ENCODE measurements at regions not wholly inside any gene's neighbourhood (a gene's known extent, or its start where the extent isn't known, plus 50 kb on each side); places are given as distances from the start of the nearest gene placed in this dataset.

DNA sequence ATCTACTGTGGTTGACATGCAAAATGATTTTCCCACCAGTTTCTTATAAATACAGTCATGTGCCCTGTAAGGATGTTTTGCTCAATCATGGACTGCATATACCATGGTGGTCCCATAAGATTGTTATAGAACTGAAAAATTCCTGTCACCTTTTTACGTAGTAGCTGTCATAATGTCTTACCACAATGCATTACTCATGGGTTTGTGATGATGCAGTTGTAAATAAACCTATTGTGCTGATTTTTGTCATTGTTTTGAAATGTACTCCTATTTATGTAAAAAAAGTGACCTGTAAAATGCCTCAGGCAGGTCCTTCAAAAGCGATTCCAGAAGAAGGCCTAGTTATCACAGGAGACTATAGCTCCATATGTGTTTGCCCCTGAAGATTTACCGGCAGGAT lies 695.4 kb upstream of the KIF2B start:
- ATAC-seq (no peak), DNase-seq (no peak)
- Histone ChIP-seq H3K27me3 (no peaks in the 10 kb centered on the region), H3K4me3 (no peak overlapping the region), H3K27ac (no peak overlapping the region), H3K4me1 (no peaks in the 10 kb centered on the region), H3K9me3 (no peaks in the 10 kb centered on the region), H3K36me3 (replicated peaks in 1 of 2; ENCODE audit: insufficient read depth in 1 of 2, low read depth in 2 of 2) (no peaks in the 10 kb centered on the region)
- intact Hi-C loops (cut with DNase I), result no loop called here
- TF ChIP-seq POLR2A (IDR thresholded peaks at IDR 0.05), result no peak
- TF ChIP-seq, protein P1, sequence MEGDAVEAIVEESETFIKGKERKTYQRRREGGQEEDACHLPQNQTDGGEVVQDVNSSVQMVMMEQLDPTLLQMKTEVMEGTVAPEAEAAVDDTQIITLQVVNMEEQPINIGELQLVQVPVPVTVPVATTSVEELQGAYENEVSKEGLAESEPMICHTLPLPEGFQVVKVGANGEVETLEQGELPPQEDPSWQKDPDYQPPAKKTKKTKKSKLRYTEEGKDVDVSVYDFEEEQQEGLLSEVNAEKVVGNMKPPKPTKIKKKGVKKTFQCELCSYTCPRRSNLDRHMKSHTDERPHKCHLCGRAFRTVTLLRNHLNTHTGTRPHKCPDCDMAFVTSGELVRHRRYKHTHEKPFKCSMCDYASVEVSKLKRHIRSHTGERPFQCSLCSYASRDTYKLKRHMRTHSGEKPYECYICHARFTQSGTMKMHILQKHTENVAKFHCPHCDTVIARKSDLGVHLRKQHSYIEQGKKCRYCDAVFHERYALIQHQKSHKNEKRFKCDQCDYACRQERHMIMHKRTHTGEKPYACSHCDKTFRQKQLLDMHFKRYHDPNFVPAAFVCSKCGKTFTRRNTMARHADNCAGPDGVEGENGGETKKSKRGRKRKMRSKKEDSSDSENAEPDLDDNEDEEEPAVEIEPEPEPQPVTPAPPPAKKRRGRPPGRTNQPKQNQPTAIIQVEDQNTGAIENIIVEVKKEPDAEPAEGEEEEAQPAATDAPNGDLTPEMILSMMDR (IDR thresholded peaks at IDR 0.05), result no peak
- WGBS, 2 donors, result 73 to 82% methylated on average over 3 of the region's 3 CpGs

DNA sequence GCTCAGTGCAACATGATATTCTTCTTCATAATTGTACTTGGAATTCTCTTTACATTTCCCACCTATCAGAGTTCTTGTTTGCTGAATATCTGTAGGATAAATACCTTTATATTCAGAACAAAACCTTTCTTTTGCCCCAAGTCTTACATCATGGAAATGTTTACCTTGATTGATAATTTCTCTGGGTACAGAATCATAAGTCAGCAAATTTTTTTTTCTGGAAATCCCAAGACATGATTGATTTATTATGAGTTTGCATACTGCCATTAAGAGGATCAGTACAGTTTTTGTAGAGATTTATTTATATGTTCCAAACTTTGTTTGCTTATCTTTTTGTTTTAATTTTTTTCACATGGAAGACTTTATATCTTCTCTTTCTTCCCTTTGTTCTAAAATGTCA lies 699.8 kb upstream of the KIF2B start:
- Histone ChIP-seq H3K9me3 (no peaks in the 10 kb centered on the region), H3K4me1 (no peaks in the 10 kb centered on the region), H3K27ac (no peak overlapping the region), H3K4me3 (no peak overlapping the region), H3K36me3 (replicated peaks in 1 of 2; ENCODE audit: insufficient read depth in 1 of 2, low read depth in 2 of 2) (no peaks in the 10 kb centered on the region), H3K27me3 (no peaks in the 10 kb centered on the region)
- DNase-seq, result no peak
- TF ChIP-seq, protein P1 (IDR thresholded peaks at IDR 0.05), result no peak
- TF ChIP-seq POLR2A (IDR thresholded peaks at IDR 0.05), result no peak
- no peak for ATAC-seq
- intact Hi-C loops (cut with DNase I), result no loop called here

DNA sequence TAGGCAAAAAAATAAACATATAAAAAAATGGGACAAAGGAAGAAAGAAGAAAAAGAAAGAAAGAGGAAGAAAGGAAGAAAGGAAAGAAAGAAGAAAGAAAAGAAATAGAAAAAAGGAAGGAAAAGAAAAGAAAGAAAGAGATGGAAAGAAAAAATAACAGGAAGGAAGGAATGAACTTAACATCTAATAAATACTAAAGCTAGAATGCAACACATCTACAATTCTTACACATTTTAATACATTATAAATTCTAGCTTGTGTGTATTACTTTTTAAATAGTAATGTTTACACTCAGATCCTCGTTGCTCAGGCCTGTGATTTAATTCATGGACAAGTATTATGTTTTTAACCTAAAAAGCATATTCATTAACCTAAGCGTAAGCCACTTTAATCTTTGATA lies 703.0 kb upstream of the KIF2B start:
- no peaks in the 10 kb centered on the region for H3K27me3 ChIP-seq
- intact Hi-C loops (cut with DNase I), result no loop called here
- H3K4me3 ChIP-seq, result no peak overlapping the region
- no peaks in the 10 kb centered on the region for H3K4me1 ChIP-seq
- no peaks in the 10 kb centered on the region for H3K36me3 ChIP-seq (replicated peaks in 1 of 2; ENCODE audit: insufficient read depth in 1 of 2, low read depth in 2 of 2)
- WGBS, 2 donors, result 61 to 69% methylated on average over 2 of the region's 2 CpGs
- DNase-seq, result no peak
- TF ChIP-seq, protein P1 (IDR thresholded peaks at IDR 0.05), result no peak
- no peak for TF ChIP-seq POLR2A (IDR thresholded peaks at IDR 0.05)
- ATAC-seq, result no peak
- peaks cover 0 to 8% (median 0%) of the 10 kb centered on the region in 3 donors for H3K9me3 ChIP-seq
- H3K27ac ChIP-seq, result no peak overlapping the region

DNA sequence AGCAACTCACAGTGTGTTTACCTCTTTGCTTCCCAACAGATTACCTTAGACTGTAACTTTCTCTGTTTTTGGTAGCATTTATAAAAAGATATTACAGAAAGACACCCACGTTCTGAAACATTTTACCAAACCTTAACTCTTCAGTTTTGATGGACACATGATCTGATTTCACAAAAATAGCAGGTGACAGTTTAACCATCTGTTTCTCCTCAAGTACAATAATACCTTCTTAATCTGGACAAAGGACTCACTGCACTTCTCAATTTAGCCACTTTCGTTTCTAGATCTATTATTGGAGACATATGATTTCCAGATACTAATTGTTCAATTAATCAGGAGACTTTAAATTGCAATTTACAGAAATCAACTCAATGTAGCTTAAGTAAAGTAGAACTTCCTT lies 703.8 kb upstream of the KIF2B start:
- DNase-seq, result no peak
- Histone ChIP-seq H3K27ac (no peak overlapping the region), H3K27me3 (no peaks in the 10 kb centered on the region), H3K9me3 (peaks cover 0 to 8% (median 0%) of the 10 kb centered on the region in 3 donors), H3K4me1 (no peaks in the 10 kb centered on the region), H3K36me3 (replicated peaks in 1 of 2; ENCODE audit: insufficient read depth in 1 of 2, low read depth in 2 of 2) (no peaks in the 10 kb centered on the region), H3K4me3 (no peak overlapping the region)
- WGBS, 2 donors, result 39 to 44% methylated on average over 2 of the region's 2 CpGs
- intact Hi-C loops (cut with DNase I), result no loop called here
- TF ChIP-seq POLR2A (IDR thresholded peaks at IDR 0.05), result no peak
- TF ChIP-seq, protein P1 (IDR thresholded peaks at IDR 0.05), result no peak
- ATAC-seq, result no peak

DNA sequence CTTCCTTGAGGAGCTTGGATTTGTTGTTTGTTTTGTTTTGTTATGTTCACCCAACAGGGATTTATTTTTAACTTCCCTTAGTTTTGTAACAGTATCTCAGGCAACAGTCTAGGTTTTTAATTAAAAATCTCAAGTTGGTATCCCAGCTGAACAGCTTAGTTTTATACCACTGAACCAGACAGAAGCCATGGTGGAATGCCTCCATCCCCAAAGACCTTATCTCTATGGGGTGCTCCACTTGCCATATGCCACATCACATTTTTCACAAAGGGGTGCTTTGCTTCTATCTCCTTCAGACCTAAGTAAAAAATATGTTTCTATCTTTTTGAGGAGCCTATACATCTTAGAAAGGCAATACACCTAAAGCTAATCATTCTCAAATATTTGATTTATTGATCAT lies 715.8 kb upstream of the KIF2B start:
- ATAC-seq (no peak), DNase-seq (no peak)
- no peak overlapping the region for H3K4me3 ChIP-seq
- no peaks in the 10 kb centered on the region for H3K4me1 ChIP-seq
- TF ChIP-seq, protein P1 (IDR thresholded peaks at IDR 0.05), result no peak
- TF ChIP-seq POLR2A (IDR thresholded peaks at IDR 0.05), result no peak
- no peak overlapping the region for H3K27ac ChIP-seq
- no peaks in the 10 kb centered on the region for H3K36me3 ChIP-seq (replicated peaks in 1 of 2; ENCODE audit: insufficient read depth in 1 of 2, low read depth in 2 of 2)
- H3K9me3 ChIP-seq, result no peaks in the 10 kb centered on the region
- intact Hi-C loops (cut with DNase I), result no loop called here
- H3K27me3 ChIP-seq, result no peaks in the 10 kb centered on the region
